HCT116 (cell line): ENCODE measurements at regions not wholly inside any gene's neighbourhood (a gene's known extent, or its start where the extent isn't known, plus 50 kb on each side); places are given as distances from the start of the nearest gene placed in this dataset.

Source experiments
- ATAC-seq: fragments of 200-7000 bp; cut with Tn5 transposase; 2 replicates; pipeline ENCODE4 v1.9.1; 2020; ENCODE audit warnings: mild to moderate bottlenecking, moderate library complexity
- BruUV-seq: library from RNA; stranded (reverse); fragments of 400-500 nt; replicated peaks from 2 replicates; lab custom pipeline; 2021; lab: Mats Ljungman, UMichigan
- CTCF ChIA-PET: fragments of 300-600 bp; sonication (Branson Sonifier 250); formaldehyde crosslinking; loops from one replicate; lab custom pipeline; 2021; ENCODE audit warnings: antibody characterized with exemption; lab: Charles Lee
- POLR2A ChIA-PET: fragments of 300-600, 350-600 bp; sonication (Branson Sonifier 250); formaldehyde crosslinking; loops from one replicate; lab custom pipeline; 2021; ENCODE audit warnings: antibody characterized with exemption; lab: Charles Lee
- RAD21 ChIA-PET, 2 experiments: fragments of 300-600 bp; sonication (Branson Sonifier 250); formaldehyde crosslinking; loops; one replicate each; lab custom pipeline; 2023; ENCODE audit warnings: low total read pairs in 2 of 2; ENCODE audit not compliant: uncharacterized antibody in 2 of 2, unreplicated experiment in 2 of 2, low non-redundant PET in 1 of 2; lab: Charles Lee
- DNase-seq: peaks from one replicate; pipeline ENCODE4 v3.0.0-alpha.2; 2010; ENCODE audit warnings: low read depth, low spot score
- H2AFZ ChIP-seq: fragments of 200-600 bp; shearing (Covaris generic), sonication (generic); 2 replicates; pipeline ENCODE4 v1.6.1; 2017; ENCODE audit warnings: low read depth, mixed run types, mixed read lengths, antibody characterized with exemption, low read length; ENCODE audit not compliant: poor library complexity, severe bottlenecking
- H3K27ac ChIP-seq: 2 replicates; pipeline ENCODE4 v1.5.1; 2012; ENCODE audit warnings: low read depth, low read length
- H3K27me3 ChIP-seq: fragments of 200-600 bp; sonication (generic); 2 replicates; pipeline ENCODE4 v1.6.1; 2016; ENCODE audit warnings: mixed run types, low read length, mixed read lengths; ENCODE audit not compliant: insufficient read depth
- H3K36me3 ChIP-seq, 2 experiments: fragments of 200-500 bp in 1 of 2; fragments of 200-600 bp in 1 of 2; sonication (Bioruptor generic) in 1 of 2; sonication (generic) in 1 of 2; 2 replicates each; pipeline versions ENCODE4 v1.5.1 to v1.6.1; 2014 to 2016; ENCODE audit warnings: low read length in 2 of 2, inconsistent platforms in 1 of 2, mixed read lengths in 1 of 2, mixed run types in 1 of 2; ENCODE audit not compliant: insufficient read depth in 2 of 2, control insufficient read depth in 1 of 2
- H3K4me1 ChIP-seq, 2 experiments: fragments of 200-600 bp in 1 of 2; sonication (generic) in 1 of 2; 2 replicates each; pipeline versions ENCODE4 v1.5.1 to v1.6.1; 2012 to 2017; ENCODE audit warnings: low read length in 2 of 2, inconsistent platforms in 1 of 2, mild to moderate bottlenecking in 1 of 2, mixed read lengths in 1 of 2, mixed run types in 1 of 2, moderate library complexity in 1 of 2; ENCODE audit not compliant: insufficient read depth in 2 of 2, control insufficient read depth in 1 of 2
- H3K4me2 ChIP-seq: fragments of 200-600 bp; sonication (generic); 2 replicates; pipeline ENCODE4 v1.6.1; 2017; ENCODE audit warnings: mixed run types, low read length, mixed read lengths
- H3K4me3 ChIP-seq, 2 experiments: fragments of 200-600 bp in 1 of 2; sonication (generic) in 1 of 2; replicated peaks in 1 of 2; 2 replicates each; pipeline ENCODE4 v1.5.1; 2011 to 2016; ENCODE audit warnings: low read length in 2 of 2, control low read depth in 1 of 2, low read depth in 1 of 2, mild to moderate bottlenecking in 1 of 2, mixed read lengths in 1 of 2, mixed run types in 1 of 2
- H3K79me2 ChIP-seq: fragments of 200-600 bp; sonication (generic); 2 replicates; pipeline ENCODE4 v1.6.1; 2017; ENCODE audit warnings: mild to moderate bottlenecking, mixed run types, low read length, moderate library complexity, mixed read lengths; ENCODE audit not compliant: insufficient read depth
- H3K9ac ChIP-seq: fragments of 200-600 bp; sonication (generic); 2 replicates; pipeline ENCODE4 v1.6.1; 2016; ENCODE audit warnings: low read length, mixed read lengths
- H3K9me2 ChIP-seq: fragments of 200-600 bp; sonication (generic), shearing (Covaris generic); 2 replicates; pipeline ENCODE4 v1.6.1; 2017; ENCODE audit warnings: mixed run types, mild to moderate bottlenecking, moderate library complexity; ENCODE audit not compliant: insufficient read depth
- H3K9me3 ChIP-seq, 2 experiments: fragments of 200-500 bp in 1 of 2; fragments of 200-600 bp in 1 of 2; sonication (Bioruptor generic) in 1 of 2; sonication (generic) in 1 of 2; 2 replicates each; pipeline ENCODE4 v1.6.1; 2014 to 2017; ENCODE audit warnings: low read length in 2 of 2, mixed read lengths in 2 of 2, inconsistent platforms in 1 of 2, low read depth in 1 of 2, mild to moderate bottlenecking in 1 of 2, mixed run types in 1 of 2, moderate library complexity in 1 of 2; ENCODE audit not compliant: control insufficient read depth in 1 of 2, insufficient read depth in 1 of 2
- H4K20me1 ChIP-seq: fragments of 200-600 bp; sonication (generic), shearing (Covaris generic); 2 replicates; pipeline ENCODE4 v1.6.1; 2017; ENCODE audit warnings: mixed run types, mild to moderate bottlenecking, moderate library complexity; ENCODE audit not compliant: insufficient read depth
- CEBPB ChIP-seq: IDR thresholded peaks from 2 replicates; pipeline ENCODE4 v1.6.1; 2012; ENCODE audit warnings: low read depth
- EGR1 ChIP-seq: IDR thresholded peaks from 2 replicates; pipeline ENCODE4 v1.6.1; 2012; ENCODE audit warnings: low read depth
- EZH2phosphoT487 ChIP-seq: fragments of 200-600 bp; IDR thresholded peaks from 2 replicates; pipeline ENCODE4 v1.6.1; 2018; ENCODE audit warnings: antibody characterized with exemption, borderline replicate concordance
- JUND ChIP-seq: IDR thresholded peaks from 2 replicates; pipeline ENCODE4 v1.6.1; 2012
- MAX ChIP-seq: IDR thresholded peaks from 2 replicates; pipeline ENCODE4 v1.6.1; 2012
- SIN3A ChIP-seq: IDR thresholded peaks from 2 replicates; pipeline ENCODE4 v1.6.1; 2012; ENCODE audit warnings: low read depth
- SRF ChIP-seq: IDR thresholded peaks from 2 replicates; pipeline ENCODE4 v1.6.1; 2012; ENCODE audit warnings: low read depth
- TCF7L2 ChIP-seq: IDR thresholded peaks from 2 replicates; pipeline ENCODE4 v1.7.0; 2011; ENCODE audit warnings: borderline replicate concordance, inconsistent platforms; ENCODE audit not compliant: insufficient read depth, insufficient read length; ENCODE audit errors: extremely low read depth
- YY1 ChIP-seq: IDR thresholded peaks from 2 replicates; pipeline ENCODE4 v1.6.1; 2011; ENCODE audit warnings: low read length, low read depth, moderate library complexity, mild to moderate bottlenecking; ENCODE audit not compliant: insufficient replicate concordance; ENCODE audit errors: extremely low read depth
- intact Hi-C: fragments of 100-400 bp; cut with micrococcal nuclease; formaldehyde crosslinking; loops from 2 replicates; pipeline ENCODE4 v1.10.0; 2022
- TF ChIP-seq, protein P1 (sequence below): IDR thresholded peaks from 2 replicates; pipeline ENCODE4 v1.6.1; 2012; ENCODE audit warnings: low read depth
- TF ChIP-seq, protein P2 (sequence below): IDR thresholded peaks from 2 replicates; pipeline ENCODE4 v1.6.1; 2012

DNA sequence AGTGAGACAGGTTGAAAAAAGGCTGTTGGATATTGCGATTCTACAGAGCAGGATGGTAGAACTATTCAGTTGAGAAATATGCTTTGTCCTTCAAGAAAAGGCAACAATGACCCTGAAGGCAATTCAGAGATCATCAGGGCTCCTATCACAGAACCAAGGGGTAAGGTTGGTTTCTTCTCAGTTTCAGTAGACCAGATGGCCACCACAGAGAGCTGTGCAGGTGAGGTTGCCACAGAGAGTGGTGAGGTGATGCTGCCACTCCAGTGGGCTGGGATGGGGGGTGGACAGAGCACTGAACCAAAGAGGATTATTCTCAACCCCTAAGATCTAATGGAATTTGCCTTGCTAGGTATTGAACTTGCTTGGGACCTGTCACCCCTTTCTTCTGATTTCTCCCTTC lies 64.6 kb upstream of the ZBTB7C start:
- ChIA-PET CTCF (interaction anchor here (1.0 to 1.5 kb wide), 4 partner anchors 18 to 764 kb away, joined by 3 read pairs; no protein-coding TSS in a partner anchor), POLR2A (no interaction called here), RAD21 (no interaction called here)
- H3K79me2 ChIP-seq: no peaks in the 10 kb centered on the region
- no peak overlapping the region for H3K4me3 ChIP-seq
- TF ChIP-seq EZH2phosphoT487 (no peak), SRF (no peak), YY1 (no peak), MAX (no peak), EGR1 (no peak), SIN3A (no peak), JUND (no peak), TCF7L2 (no peak), CEBPB (no peak)
- TF ChIP-seq, protein P1, sequence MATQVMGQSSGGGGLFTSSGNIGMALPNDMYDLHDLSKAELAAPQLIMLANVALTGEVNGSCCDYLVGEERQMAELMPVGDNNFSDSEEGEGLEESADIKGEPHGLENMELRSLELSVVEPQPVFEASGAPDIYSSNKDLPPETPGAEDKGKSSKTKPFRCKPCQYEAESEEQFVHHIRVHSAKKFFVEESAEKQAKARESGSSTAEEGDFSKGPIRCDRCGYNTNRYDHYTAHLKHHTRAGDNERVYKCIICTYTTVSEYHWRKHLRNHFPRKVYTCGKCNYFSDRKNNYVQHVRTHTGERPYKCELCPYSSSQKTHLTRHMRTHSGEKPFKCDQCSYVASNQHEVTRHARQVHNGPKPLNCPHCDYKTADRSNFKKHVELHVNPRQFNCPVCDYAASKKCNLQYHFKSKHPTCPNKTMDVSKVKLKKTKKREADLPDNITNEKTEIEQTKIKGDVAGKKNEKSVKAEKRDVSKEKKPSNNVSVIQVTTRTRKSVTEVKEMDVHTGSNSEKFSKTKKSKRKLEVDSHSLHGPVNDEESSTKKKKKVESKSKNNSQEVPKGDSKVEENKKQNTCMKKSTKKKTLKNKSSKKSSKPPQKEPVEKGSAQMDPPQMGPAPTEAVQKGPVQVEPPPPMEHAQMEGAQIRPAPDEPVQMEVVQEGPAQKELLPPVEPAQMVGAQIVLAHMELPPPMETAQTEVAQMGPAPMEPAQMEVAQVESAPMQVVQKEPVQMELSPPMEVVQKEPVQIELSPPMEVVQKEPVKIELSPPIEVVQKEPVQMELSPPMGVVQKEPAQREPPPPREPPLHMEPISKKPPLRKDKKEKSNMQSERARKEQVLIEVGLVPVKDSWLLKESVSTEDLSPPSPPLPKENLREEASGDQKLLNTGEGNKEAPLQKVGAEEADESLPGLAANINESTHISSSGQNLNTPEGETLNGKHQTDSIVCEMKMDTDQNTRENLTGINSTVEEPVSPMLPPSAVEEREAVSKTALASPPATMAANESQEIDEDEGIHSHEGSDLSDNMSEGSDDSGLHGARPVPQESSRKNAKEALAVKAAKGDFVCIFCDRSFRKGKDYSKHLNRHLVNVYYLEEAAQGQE: no peak
- TF ChIP-seq, protein P2, sequence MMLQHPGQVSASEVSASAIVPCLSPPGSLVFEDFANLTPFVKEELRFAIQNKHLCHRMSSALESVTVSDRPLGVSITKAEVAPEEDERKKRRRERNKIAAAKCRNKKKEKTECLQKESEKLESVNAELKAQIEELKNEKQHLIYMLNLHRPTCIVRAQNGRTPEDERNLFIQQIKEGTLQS: no peak
- no peak overlapping the region for H3K27ac ChIP-seq
- no peaks in the 10 kb centered on the region for H3K9me2 ChIP-seq
- intact Hi-C loops: loop anchor here (5.0 to 10.0 kb wide), 2 partner anchors 161 to 753 kb away; no protein-coding TSS in a partner anchor
- H3K4me2 ChIP-seq: no peak overlapping the region
- H2AFZ ChIP-seq: no peak overlapping the region
- H3K9ac ChIP-seq: no peak overlapping the region
- H3K27me3 ChIP-seq: no peaks in the 10 kb centered on the region
- no peak for ATAC-seq
- DNase-seq: no peak
- no peaks in the 10 kb centered on the region for H3K36me3 ChIP-seq
- H3K9me3 ChIP-seq: peaks cover 0 to 4% of the 10 kb centered on the region in 2 experiments; a peak in 3 of 4 replicates
- no peaks in the 10 kb centered on the region for H4K20me1 ChIP-seq
- no peaks in the 10 kb centered on the region for H3K4me1 ChIP-seq
- BruUV-seq: no TSS peak
